GM21786 (cell line): ENCODE measurements at regions not wholly inside any gene's neighbourhood (a gene's known extent, or its start where the extent isn't known, plus 50 kb on each side); places are given as distances from the start of the nearest gene placed in this dataset.

ENCODE experiments used
- ATAC-seq: cut with Tn5 transposase; IDR thresholded peaks from one replicate; pipeline ENCODE4 v1.9.1; 2021; ENCODE audit not compliant: unreplicated experiment

DNA sequence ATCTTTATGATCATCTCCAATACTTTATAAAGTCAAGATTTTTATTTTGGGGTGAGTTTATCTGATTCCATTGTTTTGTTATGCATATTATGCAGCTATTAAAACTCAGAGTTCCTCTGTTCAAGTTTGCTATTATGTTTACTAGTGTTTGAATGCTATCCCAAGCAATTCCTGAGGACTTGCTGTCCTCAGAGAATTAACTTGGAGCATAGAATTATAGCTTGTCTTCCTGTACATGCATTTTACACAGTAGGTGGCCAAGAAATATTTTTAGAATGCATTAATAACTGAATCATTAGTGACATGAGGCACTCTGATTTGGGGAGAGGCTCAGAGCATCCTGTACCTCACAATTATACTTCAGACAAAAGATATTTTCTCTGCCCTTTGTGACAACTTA, 195.6 kb upstream of the MIR17HG start:
- no peak for ATAC-seq

- ATAC-seq, result no peak
Observed at GRCh38 chr13:91153372-91153771, 194.1 kb upstream of the MIR17HG start.

GRCh38 chr13:91154558-91155353, 192.7 kb upstream of the MIR17HG start:
- peak; percentile 65 for ATAC-seq

GRCh38 chr13:91155512-91156114, 191.9 kb upstream of the MIR17HG start:
- no peak for ATAC-seq

DNA sequence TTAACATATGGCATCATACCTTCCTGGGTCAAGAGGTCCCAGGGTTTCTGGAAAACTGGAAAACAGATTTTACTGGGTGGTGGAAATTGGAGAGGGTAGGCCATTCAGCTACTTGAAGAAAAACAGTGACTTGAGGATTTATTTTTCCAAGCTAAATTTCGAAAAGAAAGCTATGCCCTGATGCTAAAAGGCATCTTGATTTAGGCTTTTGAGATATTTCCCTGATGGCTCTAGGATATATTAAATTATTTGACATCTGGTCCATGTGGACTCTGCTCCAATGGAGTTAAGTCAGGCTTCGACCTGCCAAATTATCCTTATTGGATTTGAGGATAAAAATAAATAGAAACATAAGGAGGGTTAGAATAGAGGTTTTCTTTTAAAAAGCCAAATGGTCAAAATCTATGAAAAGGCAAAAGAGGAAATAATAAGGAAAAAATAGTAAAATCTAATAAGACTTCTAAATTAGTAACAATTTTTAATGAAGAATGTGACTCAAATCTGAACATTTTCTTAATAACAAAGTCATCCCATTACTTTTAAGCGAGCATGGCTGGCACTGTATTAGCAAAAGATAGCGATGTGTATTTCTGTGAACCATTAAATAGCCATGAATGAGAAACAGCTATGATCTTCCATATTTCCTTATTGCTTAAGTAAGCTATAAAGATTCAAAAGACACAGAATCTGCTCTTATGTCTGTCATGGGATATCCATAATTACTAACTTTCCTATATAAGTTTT, 190.0 kb upstream of the MIR17HG start:
- no peak for ATAC-seq

DNA sequence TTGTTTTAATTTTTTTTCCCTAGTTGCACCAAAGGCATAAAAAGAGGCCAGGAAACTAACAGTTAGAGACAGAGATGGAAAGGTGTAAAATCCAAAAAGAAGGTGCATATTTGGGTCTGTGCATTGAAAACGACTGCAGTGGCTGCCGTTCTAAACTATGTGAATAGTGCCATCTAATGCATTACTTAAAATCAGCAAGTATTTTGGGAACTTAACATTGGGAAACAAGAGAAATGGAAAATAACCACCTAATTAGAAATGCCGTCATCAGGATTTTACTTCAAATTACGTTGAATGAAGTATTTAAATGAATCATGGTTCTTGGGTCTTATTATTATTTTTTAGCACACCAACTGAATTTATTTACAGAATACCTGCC, 189.5 kb upstream of the MIR17HG start:
- no peak for ATAC-seq

DNA sequence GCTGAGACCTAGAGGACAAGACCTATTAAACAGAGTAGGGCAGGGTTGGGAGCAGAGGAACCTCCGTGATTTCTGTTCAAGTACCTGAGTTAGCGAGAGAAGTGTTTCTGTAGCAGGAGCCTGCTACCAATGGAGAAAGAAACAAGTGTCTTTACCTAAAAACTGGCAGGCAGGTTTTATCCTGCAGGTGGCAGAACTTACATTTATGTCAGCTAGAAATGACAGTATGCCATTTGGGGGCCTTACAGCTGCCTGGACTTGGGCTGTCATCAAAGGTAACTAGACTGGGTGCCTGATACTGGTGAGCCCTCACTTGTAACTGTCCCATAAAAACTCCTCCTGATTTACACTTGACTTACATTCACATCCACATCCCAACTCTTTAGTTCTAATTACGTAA, 185.3 kb upstream of the MIR17HG start:
- no peak for ATAC-seq

- no peak for ATAC-seq
Observed at GRCh38 chr13:91162589-91162988, 184.9 kb upstream of the MIR17HG start.

DNA sequence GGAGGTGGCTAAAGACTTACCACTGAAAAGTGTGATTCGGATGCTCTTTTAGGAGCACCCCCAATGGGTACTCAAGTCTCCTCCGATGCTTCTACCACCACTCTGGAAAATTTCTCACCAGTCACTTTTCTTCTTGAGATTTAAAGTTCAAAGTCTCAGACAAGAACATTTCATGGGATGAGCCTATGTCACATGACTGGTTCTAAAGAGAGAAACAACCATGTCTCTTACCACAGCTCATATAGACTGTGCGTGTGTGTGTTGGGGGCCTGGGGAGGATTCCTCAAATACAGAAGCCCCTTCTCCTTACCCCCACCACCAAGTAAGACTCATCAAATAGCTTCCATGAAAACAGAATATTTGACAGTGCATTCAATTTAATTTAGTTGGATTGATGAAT, 181.7 kb upstream of the MIR17HG start:
- no peak for ATAC-seq

DNA sequence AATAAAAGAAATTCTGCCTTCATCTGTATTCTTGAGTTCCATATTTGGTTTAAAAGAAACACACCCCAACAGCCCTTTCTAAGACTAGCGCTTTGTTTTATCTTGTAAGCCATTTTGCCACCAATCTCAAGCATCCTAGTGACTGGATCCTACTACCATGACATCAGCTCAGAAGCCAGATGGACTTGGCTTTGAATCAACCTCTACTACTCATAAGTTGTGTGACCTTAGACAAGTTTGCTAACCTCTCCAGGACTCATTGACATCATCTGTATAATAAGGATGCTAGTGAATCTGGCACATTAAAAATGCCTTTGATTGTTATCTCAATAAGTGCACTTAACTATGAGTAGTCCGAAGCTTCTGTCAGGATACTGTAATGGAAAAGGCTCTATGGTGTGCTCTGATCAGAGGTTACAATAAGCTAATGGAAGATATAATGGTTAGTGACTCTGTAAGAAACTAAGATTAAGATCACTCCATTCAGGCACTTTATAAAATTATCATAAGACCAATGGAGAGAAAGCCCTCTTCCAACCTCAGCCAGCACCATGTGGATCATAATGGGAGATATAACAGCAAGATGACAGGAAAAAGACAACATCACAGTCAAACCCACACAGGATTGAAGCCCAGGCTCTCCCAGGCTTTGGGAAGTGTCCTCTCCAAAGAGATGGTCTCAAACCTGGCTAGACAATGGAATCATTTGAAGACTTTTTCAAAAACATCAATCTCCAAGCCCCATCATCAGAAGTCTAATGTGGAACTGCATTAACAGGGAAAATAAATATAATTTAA, 180.6 kb upstream of the MIR17HG start:
- ATAC-seq, result no peak

DNA sequence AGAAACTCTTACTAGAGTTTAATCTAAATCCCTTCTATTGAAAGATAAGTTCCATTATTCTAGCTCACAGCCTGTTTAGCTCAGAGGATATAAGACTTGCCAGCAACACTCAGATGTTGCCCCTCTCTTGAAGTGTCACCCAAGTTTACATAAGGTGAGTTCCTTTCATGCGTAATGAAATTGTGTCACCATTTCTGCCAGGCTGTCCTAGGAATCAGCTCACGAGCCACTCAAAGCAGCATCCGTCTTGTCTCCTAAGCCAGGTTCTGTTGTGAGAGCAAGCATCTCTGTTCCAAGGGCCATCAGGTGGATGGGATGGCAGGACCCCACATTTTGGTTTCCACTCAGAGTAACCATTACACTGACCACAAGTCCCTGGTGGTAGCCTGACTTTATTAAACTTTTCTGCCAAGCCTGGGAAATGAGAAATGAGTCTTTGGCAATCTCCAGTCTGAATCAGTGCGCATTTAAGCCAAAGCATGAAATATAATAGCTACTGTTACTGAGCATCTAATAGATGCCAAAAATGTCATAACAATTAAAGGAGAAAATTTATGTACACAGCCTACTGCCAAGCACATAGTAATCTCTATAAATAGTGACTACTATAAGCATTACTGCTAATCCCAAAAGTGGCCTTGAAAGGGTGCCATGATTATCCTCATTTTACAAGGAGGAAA, 179.6 kb upstream of the MIR17HG start:
- no peak for ATAC-seq

GRCh38 chr13:91168386-91168711, 179.1 kb upstream of the MIR17HG start:
- no peak for ATAC-seq

DNA sequence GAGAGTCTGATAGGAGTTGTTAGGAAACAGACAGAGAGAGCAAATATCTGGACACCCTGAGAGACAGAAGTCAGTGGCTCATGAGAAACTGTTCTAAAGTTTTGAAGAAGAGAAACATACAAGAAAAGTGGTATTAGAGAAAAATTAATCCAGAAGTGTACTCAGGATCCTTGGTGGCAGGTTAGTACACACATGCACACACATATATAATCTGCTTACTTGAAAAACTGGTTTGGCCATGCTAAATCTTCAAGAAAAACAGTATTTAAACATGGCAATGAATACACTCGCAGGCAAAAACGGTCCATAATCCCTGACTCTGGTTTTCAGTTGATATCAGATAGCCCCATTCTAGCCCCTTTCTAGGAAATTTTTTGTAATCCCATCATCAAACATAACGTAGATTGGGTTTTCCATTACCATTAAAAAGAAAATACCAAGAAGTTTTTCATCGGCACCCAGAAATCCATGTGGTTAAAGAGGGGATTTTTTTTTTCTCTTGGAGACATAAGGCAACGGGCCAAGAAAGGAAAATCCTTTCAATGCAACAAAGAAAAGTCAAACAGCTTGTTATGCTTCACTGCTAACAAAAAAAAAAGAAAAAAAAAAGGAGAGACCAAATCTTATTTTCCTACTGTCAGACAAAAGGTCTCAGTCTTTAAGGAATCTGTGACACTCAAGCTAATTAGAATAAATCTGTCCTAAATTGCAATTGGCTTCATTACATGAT, 178.0 kb upstream of the MIR17HG start:
- no peak for ATAC-seq

DNA sequence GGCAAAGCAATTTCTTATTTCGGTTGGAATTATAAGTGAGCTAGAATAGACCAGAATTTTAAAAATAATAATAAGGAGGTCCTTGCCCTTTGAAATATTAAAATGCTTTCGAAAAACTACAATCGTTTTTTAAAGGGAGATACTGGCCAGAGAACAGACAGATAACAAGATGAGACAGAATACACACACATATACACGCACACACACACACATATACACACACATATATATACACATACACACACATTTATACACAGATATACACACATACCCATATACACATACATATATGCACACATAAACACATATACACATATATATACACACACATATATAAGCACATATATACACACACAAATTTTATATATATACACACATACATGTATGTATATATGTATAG, 175.3 kb upstream of the MIR17HG start:
- ATAC-seq, result no peak

- no peak for ATAC-seq
Observed at GRCh38 chr13:91174886-91175501, 172.5 kb upstream of the MIR17HG start.

- ATAC-seq, result no peak
Observed at GRCh38 chr13:91178099-91178498, 169.4 kb upstream of the MIR17HG start.

DNA sequence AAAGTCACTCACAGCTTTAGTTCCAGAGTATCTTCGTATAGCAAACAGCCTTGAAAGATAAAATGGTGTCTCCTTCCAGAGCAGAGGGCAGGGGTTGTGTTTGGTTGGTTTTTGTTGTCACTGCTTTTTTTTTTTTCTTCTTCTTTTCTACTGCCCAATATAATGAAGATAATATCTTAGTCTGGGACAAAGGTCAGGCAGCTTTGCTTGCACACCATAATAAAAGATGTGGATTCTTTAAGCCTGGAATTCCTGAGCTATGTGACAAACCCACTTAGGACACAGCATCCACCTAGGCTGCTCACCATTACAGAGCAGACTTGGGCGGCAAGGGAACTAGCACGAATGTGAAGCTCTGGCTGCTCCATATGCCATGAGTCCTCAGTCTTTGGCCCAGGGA, 165.6 kb upstream of the MIR17HG start:
- ATAC-seq, result no peak

DNA sequence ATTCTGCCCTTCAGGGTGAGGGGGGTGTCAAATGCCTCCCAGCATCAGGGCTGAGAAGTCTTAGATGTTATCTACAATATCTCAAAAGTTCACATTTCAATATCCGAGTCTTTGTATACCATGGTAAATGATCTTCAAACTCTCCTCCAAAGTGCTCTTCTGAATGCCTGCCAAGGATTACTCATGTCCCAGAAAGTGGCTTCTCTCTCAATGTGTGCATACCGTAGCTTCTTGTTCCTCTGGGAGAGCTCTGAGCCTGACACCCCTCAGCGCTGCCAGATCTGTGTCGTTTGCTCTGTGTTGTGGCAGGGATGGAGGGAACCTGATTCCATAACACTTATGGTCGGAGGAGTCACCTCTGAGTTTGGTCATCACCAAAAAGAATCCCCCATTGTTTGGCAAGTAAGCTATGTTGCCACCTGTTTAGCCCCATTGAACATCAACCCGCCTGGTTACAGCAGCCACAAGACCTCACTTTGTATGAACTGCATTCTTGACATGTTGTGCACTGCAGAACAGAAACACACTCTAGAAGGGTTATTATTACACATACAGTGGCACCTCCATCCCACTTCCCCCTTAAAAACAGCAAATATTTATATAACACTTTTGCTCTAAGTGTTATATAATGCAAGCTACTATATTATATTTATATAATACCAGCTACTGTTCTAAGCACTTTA, 163.1 kb upstream of the MIR17HG start:
- no peak for ATAC-seq

DNA sequence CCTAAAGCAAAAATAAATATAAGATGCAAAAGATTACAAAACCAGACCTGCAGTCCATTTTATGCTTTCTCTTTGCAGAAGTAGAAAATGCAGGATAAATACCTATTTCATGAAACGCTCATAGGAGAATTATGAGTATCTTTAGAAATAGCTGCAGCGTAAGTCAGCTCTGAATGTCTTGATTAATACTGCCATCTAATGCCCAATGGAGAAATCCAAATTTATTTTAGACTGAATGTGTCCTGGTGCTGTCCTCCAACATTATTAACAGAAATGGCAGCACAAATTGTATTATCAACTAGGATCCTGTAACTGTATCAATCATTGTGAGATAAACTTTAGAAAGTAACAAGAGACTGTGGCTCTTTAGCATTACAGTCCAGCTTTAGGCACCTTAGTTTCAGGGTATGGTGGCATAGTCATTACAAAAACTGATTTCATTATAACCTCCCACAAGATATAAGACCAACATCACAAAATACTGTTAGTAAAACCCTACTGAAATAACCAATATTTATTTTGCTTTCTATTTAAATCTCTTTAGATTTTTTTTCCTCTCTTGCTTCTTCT, 162.1 kb upstream of the MIR17HG start:
- ATAC-seq, result no peak
